H1 (cell line): ENCODE measurements at regions not wholly inside any gene's neighbourhood (a gene's known extent, or its start where the extent isn't known, plus 50 kb on each side); places are given as distances from the start of the nearest gene placed in this dataset.

ENCODE experiments used
- CTCF ChIA-PET: fragments of 300-600 bp; sonication (Branson Sonifier 250); formaldehyde crosslinking; loops from one replicate; lab custom pipeline; 2021; ENCODE audit not compliant: partially characterized antibody; lab: Charles Lee
- POLR2A ChIA-PET: fragments of 300-600 bp; sonication (Branson Sonifier 250); formaldehyde crosslinking; loops from one replicate; lab custom pipeline; 2021; ENCODE audit warnings: inconsistent platforms; ENCODE audit not compliant: partially characterized antibody; lab: Charles Lee
- DNase-seq, 2 experiments: peaks; one replicate each; pipeline versions ENCODE4 v3.0.0 to v3.0.0-alpha.2; 2010 to 2022; ENCODE audit warnings: low spot score in 2 of 2, low read depth in 1 of 2, mixed read lengths in 1 of 2
- FAIRE-seq: peaks from 2 replicates; lab custom pipeline; 2011; peaks lifted over from hg19 to GRCh38; lab: Jason Lieb, UNC
- H2AFZ ChIP-seq: 2 replicates; pipeline ENCODE4 v1.8.1; 2012; ENCODE audit warnings: low read length, inconsistent platforms
- H2AK5ac ChIP-seq: 2 replicates; pipeline ENCODE4 v1.6.1; 2013; ENCODE audit warnings: low read depth, low read length
- H2BK120ac ChIP-seq: replicated peaks from 2 replicates; pipeline ENCODE3; 2013; ENCODE audit warnings: low read depth, low read length, inconsistent platforms
- H2BK12ac ChIP-seq: 2 replicates; pipeline ENCODE4 v1.6.1; 2013; ENCODE audit warnings: low read depth, low read length
- H2BK15ac ChIP-seq: 2 replicates; pipeline ENCODE4 v1.6.1; 2013; ENCODE audit warnings: low read length
- H2BK20ac ChIP-seq: 2 replicates; pipeline ENCODE4 v1.6.1; 2013; ENCODE audit warnings: low read length
- H2BK5ac ChIP-seq: 2 replicates; pipeline ENCODE4 v1.6.1; 2013; ENCODE audit warnings: low read depth, low read length
- H3K14ac ChIP-seq: 2 replicates; pipeline ENCODE4 v1.6.1; 2013; ENCODE audit warnings: inconsistent platforms; ENCODE audit not compliant: insufficient read length
- H3K18ac ChIP-seq: 2 replicates; pipeline ENCODE4 v1.6.1; 2013; ENCODE audit warnings: low read length; ENCODE audit errors: extremely low read depth
- H3K23ac ChIP-seq: 2 replicates; pipeline ENCODE4 v1.6.1; 2013; ENCODE audit warnings: inconsistent platforms; ENCODE audit not compliant: insufficient read length
- H3K23me2 ChIP-seq: 2 replicates; pipeline ENCODE4 v1.6.1; 2013; ENCODE audit warnings: low read depth, low read length
- H3K27ac ChIP-seq: 2 replicates; pipeline ENCODE4 v1.6.1; 2011; ENCODE audit warnings: low read depth, low read length, inconsistent platforms
- H3K27me3 ChIP-seq, 4 experiments: replicated peaks in 1 of 4; 1 replicate in 1 of 4; 2 replicates in 3 of 4; pipeline versions ENCODE4 v1.6.1 to v1.8.1; 2011 to 2013; ENCODE audit warnings: low read length in 3 of 4, mild to moderate bottlenecking in 3 of 4, inconsistent platforms in 2 of 4, mixed read lengths in 2 of 4, moderate library complexity in 1 of 4; ENCODE audit not compliant: control insufficient read depth in 3 of 4, insufficient read depth in 3 of 4; ENCODE audit errors: extremely low read depth in 1 of 4
- H3K36me3 ChIP-seq, 4 experiments: 2 replicates each; pipeline versions ENCODE4 v1.6.1 to v1.8.1; 2011 to 2013; ENCODE audit warnings: mild to moderate bottlenecking in 4 of 4, low read length in 3 of 4, moderate library complexity in 2 of 4, control low read depth in 1 of 4, inconsistent platforms in 1 of 4; ENCODE audit not compliant: insufficient read depth in 4 of 4, control insufficient read depth in 2 of 4
- H3K4ac ChIP-seq: replicated peaks from 2 replicates; pipeline ENCODE3; 2013; ENCODE audit warnings: low read length, low read depth, mixed read lengths, inconsistent platforms; ENCODE audit not compliant: insufficient read length
- H3K4me1 ChIP-seq, 4 experiments: replicated peaks in 1 of 4; 1 replicate in 1 of 4; 2 replicates in 3 of 4; pipeline versions ENCODE4 v1.6.1 to v1.8.1; 2011 to 2013; ENCODE audit warnings: low read length in 3 of 4, inconsistent platforms in 2 of 4, mixed read lengths in 1 of 4; ENCODE audit not compliant: insufficient read depth in 4 of 4, control insufficient read depth in 3 of 4
- H3K4me2 ChIP-seq, 2 experiments: 2 replicates each; pipeline versions ENCODE4 v1.6.1 to v1.8.1; 2011 to 2013; ENCODE audit warnings: low read depth in 2 of 2, low read length in 2 of 2, control low read depth in 1 of 2, inconsistent platforms in 1 of 2, mild to moderate bottlenecking in 1 of 2; ENCODE audit not compliant: insufficient read depth in 1 of 2
- H3K4me3 ChIP-seq, 4 experiments: fragments of 200-600, 300-600 bp in 1 of 4; sonication (generic), shearing (Covaris generic), sonication (Bioruptor Twin) in 1 of 4; 2 replicates each; pipeline versions ENCODE4 v1.5.1 to v1.8.1; 2011 to 2016; ENCODE audit warnings: low read length in 4 of 4, low read depth in 3 of 4, control low read depth in 2 of 4, inconsistent platforms in 2 of 4, mild to moderate bottlenecking in 2 of 4, mixed read lengths in 1 of 4, moderate library complexity in 1 of 4; ENCODE audit not compliant: insufficient read depth in 2 of 4; ENCODE audit errors: extremely low read depth in 1 of 4
- H3K56ac ChIP-seq: replicated peaks from 2 replicates; pipeline ENCODE3; 2013; ENCODE audit warnings: low read depth, mild to moderate bottlenecking, mixed read lengths, low read length, inconsistent platforms; ENCODE audit not compliant: insufficient read length
- H3K79me1 ChIP-seq: 2 replicates; pipeline ENCODE4 v1.6.1; 2013; ENCODE audit warnings: low read depth, low read length, control low read depth
- H3K79me2 ChIP-seq, 2 experiments: 2 replicates each; pipeline versions ENCODE4 v1.6.1 to v1.8.1; 2012 to 2013; ENCODE audit warnings: low read length in 2 of 2, mild to moderate bottlenecking in 2 of 2, inconsistent platforms in 1 of 2; ENCODE audit not compliant: insufficient read depth in 2 of 2, control insufficient read depth in 1 of 2
- H3K9ac ChIP-seq, 4 experiments: replicated peaks in 1 of 4; 1 replicate in 1 of 4; 2 replicates in 3 of 4; pipeline versions ENCODE4 v1.6.1 to v1.8.1; 2011 to 2013; ENCODE audit warnings: low read depth in 3 of 4, low read length in 3 of 4, control low read depth in 2 of 4, mild to moderate bottlenecking in 2 of 4, moderate library complexity in 2 of 4, inconsistent platforms in 1 of 4; ENCODE audit errors: extremely low read depth in 1 of 4
- H3K9me3 ChIP-seq, 2 experiments: 2 replicates each; pipeline versions ENCODE4 v1.6.1 to v1.8.1; 2012 to 2013; ENCODE audit warnings: mild to moderate bottlenecking in 2 of 2, moderate library complexity in 2 of 2, control low read depth in 1 of 2, inconsistent platforms in 1 of 2, low read depth in 1 of 2, low read length in 1 of 2, mixed read lengths in 1 of 2; ENCODE audit not compliant: insufficient read depth in 2 of 2
- H4K20me1 ChIP-seq, 2 experiments: replicated peaks in 1 of 2; 2 replicates each; pipeline versions ENCODE3 to v1.8.1; 2011 to 2013; ENCODE audit warnings: inconsistent platforms in 2 of 2, low read length in 2 of 2, mild to moderate bottlenecking in 1 of 2; ENCODE audit not compliant: insufficient read depth in 2 of 2, control insufficient read depth in 1 of 2
- H4K5ac ChIP-seq: 2 replicates; pipeline ENCODE4 v1.6.1; 2013; ENCODE audit warnings: low read length, low read depth, mixed read lengths, inconsistent platforms; ENCODE audit not compliant: insufficient read length
- H4K8ac ChIP-seq: 2 replicates; pipeline ENCODE4 v1.8.0; 2013; ENCODE audit warnings: mild to moderate bottlenecking, moderate library complexity, low read length, inconsistent platforms; ENCODE audit not compliant: insufficient read depth; ENCODE audit errors: extremely low read depth
- H4K91ac ChIP-seq: replicated peaks from 2 replicates; pipeline ENCODE3; 2013; ENCODE audit warnings: low read length, mixed read lengths, inconsistent platforms; ENCODE audit not compliant: insufficient read length
- MAX ChIP-seq: IDR thresholded peaks from 2 replicates; pipeline ENCODE4 v1.6.1; 2012; ENCODE audit warnings: inconsistent platforms
- RAD21 ChIP-seq, 2 experiments: IDR thresholded peaks in 1 of 2; conservative IDR thresholded peaks in 1 of 2; 2 replicates each; pipeline ENCODE4 v1.6.1; 2011; ENCODE audit warnings: low read depth in 2 of 2, low read length in 2 of 2, improper control_type of control experiment in 1 of 2, inconsistent platforms in 1 of 2, mild to moderate bottlenecking in 1 of 2, moderate library complexity in 1 of 2
- SIN3A ChIP-seq, 2 experiments: IDR thresholded peaks in 1 of 2; conservative IDR thresholded peaks in 1 of 2; 2 replicates each; pipeline ENCODE4 v1.6.1; 2011 to 2012; ENCODE audit warnings: low read length in 2 of 2, improper control_type of control experiment in 1 of 2, low read depth in 1 of 2, mild to moderate bottlenecking in 1 of 2
- WGBS, 2 experiments: shearing (Covaris generic) in 1 of 2; methylation state at CpG; one replicate each; pipeline versions ENCODE4 v1.1.6 to v1.1.7; 2013 to 2015; ENCODE audit warnings: low lambda C conversion rate in 2 of 2, mixed read lengths in 2 of 2, inconsistent platforms in 1 of 2, low coverage in 1 of 2, missing lambda C conversion rate in 1 of 2; ENCODE audit not compliant: insufficient replicate concordance in 2 of 2, insufficient coverage in 1 of 2, insufficient read length in 1 of 2; ENCODE audit errors: extremely low coverage in 1 of 2, missing lambda C conversion rate in 1 of 2; 5-methylcytosine and 5-hydroxymethylcytosine counted together

GRCh38 chr7:33792041-33792440 is 113.3 kb upstream of the BMPER start:
- Histone ChIP-seq H2BK20ac (0 out of 2 replicates have a peak overlapping the region, but pooled peaks have one; percentile 76), H3K9me3 (no peaks in the 10 kb centered on the region), H3K79me1 (no peaks in the 10 kb centered on the region), H3K79me2 (no peaks in the 10 kb centered on the region), H3K14ac (no peak overlapping the region), H3K9ac (no peak overlapping the region), H3K4me2 (no peak overlapping the region), H3K4ac (no peak overlapping the region), H4K8ac (no peak overlapping the region), H2BK15ac (no peak overlapping the region), H2BK120ac (no peak overlapping the region), H3K27ac (no peak overlapping the region), H4K5ac (no peak overlapping the region), H3K23ac (no peak overlapping the region), H3K27me3 (no peaks in the 10 kb centered on the region; a peak in 1 of 7 replicates), H2AFZ (no peak overlapping the region), H3K56ac (no peak overlapping the region), H4K20me1 (no peaks in the 10 kb centered on the region), H3K36me3 (no peaks in the 10 kb centered on the region; a peak in 2 of 8 replicates), H3K4me3 (no peak overlapping the region), H4K91ac (no peak overlapping the region), H2BK12ac (peak overlapping the region; percentile 83; the same call in 1 of the 2 replicates), H3K23me2 (no peaks in the 10 kb centered on the region), H3K4me1 (peaks cover 4 to 15% (median 11%) of the 10 kb centered on the region in 4 experiments; a peak in 4 of 7 replicates), H2AK5ac (no peak overlapping the region), H2BK5ac (no peak overlapping the region), H3K18ac (no peak overlapping the region)
- POLR2A ChIA-PET, result no interaction called here
- 90% methylated on average over 2 of the region's 2 CpGs; no CpG with 5 or more reads in 1 of the 2 experiments for WGBS, 2 experiments
- TF ChIP-seq SIN3A (conservative IDR thresholded peaks at IDR 0.05 in 1 of 2, IDR thresholded peaks at IDR 0.05 in 1 of 2; ENCODE audit: low read depth in 1 of 2, low read length in 2 of 2) (no peak), RAD21 (IDR thresholded peaks at IDR 0.05 in 1 of 2, conservative IDR thresholded peaks at IDR 0.05 in 1 of 2; ENCODE audit: low read depth in 2 of 2, low read length in 2 of 2) (no peak), MAX (no peak)
- FAIRE-seq (no peak), DNase-seq (no peak)
- CTCF ChIA-PET, result no interaction called here
